C4-2B (cell line): ENCODE measurements at regions not wholly inside any gene's neighbourhood (a gene's known extent, or its start where the extent isn't known, plus 50 kb on each side); places are given as distances from the start of the nearest gene placed in this dataset.

Source experiments
- ZFX ChIP-seq: fragments of 450-650 bp; IDR thresholded peaks from 2 replicates; pipeline ENCODE4 v1.6.1; 2017
- TF ChIP-seq, protein P1 (sequence below): fragments of 450-650 bp; conservative IDR thresholded peaks from 2 replicates; pipeline ENCODE4 v1.5.1; 2017; ENCODE audit warnings: mild to moderate bottlenecking

DNA sequence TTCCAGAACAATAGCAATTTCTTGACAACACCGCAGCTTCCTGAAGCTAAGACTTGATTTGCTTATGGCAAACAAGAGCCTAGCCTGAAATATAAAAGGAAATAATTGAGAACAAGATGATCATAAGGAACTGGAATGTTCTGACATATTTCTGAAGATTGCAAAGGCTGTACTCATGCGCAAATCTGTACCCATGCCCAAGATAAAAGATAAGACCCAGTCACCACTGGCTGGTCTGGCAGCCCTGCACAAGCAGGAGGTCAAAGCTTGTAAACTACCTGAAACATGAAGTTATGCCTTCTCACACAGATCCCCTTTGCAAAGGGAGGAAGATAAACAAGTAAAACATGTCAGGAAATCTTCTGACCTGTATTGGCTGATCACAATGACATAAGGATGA is 160.8 kb upstream of the GYPC start:
- TF ChIP-seq, protein P1, sequence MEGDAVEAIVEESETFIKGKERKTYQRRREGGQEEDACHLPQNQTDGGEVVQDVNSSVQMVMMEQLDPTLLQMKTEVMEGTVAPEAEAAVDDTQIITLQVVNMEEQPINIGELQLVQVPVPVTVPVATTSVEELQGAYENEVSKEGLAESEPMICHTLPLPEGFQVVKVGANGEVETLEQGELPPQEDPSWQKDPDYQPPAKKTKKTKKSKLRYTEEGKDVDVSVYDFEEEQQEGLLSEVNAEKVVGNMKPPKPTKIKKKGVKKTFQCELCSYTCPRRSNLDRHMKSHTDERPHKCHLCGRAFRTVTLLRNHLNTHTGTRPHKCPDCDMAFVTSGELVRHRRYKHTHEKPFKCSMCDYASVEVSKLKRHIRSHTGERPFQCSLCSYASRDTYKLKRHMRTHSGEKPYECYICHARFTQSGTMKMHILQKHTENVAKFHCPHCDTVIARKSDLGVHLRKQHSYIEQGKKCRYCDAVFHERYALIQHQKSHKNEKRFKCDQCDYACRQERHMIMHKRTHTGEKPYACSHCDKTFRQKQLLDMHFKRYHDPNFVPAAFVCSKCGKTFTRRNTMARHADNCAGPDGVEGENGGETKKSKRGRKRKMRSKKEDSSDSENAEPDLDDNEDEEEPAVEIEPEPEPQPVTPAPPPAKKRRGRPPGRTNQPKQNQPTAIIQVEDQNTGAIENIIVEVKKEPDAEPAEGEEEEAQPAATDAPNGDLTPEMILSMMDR: no peak
- TF ChIP-seq ZFX: no peak
